Caco-2 (cell line): ENCODE measurements at regions not wholly inside any gene's neighbourhood (a gene's known extent, or its start where the extent isn't known, plus 50 kb on each side); places are given as distances from the start of the nearest gene placed in this dataset.

ENCODE experiments used
- BruUV-seq: library from RNA; stranded (reverse); fragments of 400-500 nt; replicated peaks from 2 replicates; lab custom pipeline; 2021; lab: Mats Ljungman, UMichigan
- CTCF ChIA-PET: fragments of 300-600 bp; sonication (Branson Sonifier 250); formaldehyde crosslinking; loops from one replicate; lab custom pipeline; 2022; ENCODE audit warnings: antibody characterized with exemption; lab: Charles Lee
- POLR2A ChIA-PET: fragments of 300-600 bp; sonication (Branson Sonifier 250); formaldehyde crosslinking; loops from one replicate; lab custom pipeline; 2022; ENCODE audit warnings: antibody characterized with exemption; lab: Charles Lee
- DNase-seq, 2 experiments: peaks; one replicate each; pipeline versions ENCODE4 v3.0.0 to v3.0.0-alpha.2; 2020 to 2022
- H3K27me3 ChIP-seq: replicated peaks from 2 replicates; pipeline ENCODE4 v1.6.0; 2011; ENCODE audit warnings: low read length; ENCODE audit not compliant: control insufficient read depth, insufficient read depth
- H3K36me3 ChIP-seq: 2 replicates; pipeline ENCODE4 v1.5.1; 2011; ENCODE audit warnings: low read length; ENCODE audit not compliant: control insufficient read depth, insufficient read depth
- H3K4me1 ChIP-seq: fragments of 250-450 bp; sonication (Bioruptor Pico); 2 replicates; pipeline ENCODE4 v1.5.1; 2020; ENCODE audit warnings: mild to moderate bottlenecking
- H3K4me3 ChIP-seq: 2 replicates; pipeline ENCODE4 v1.5.1; 2011; ENCODE audit warnings: low read depth, mild to moderate bottlenecking, control low read depth, low read length
- H3K9me3 ChIP-seq: fragments of 250-450 bp; sonication (Bioruptor Pico); 2 replicates; pipeline ENCODE4 v1.5.1; 2020; ENCODE audit warnings: mild to moderate bottlenecking, moderate library complexity
- H3K27ac Mint-ChIP-seq: one replicate; pipeline ENCODE4 v1.8.0; 2022; ENCODE audit warnings: mixed read lengths; ENCODE audit not compliant: unreplicated experiment
- H3K27me3 Mint-ChIP-seq: one replicate; pipeline ENCODE4 v1.8.0; 2022; ENCODE audit warnings: mixed read lengths; ENCODE audit not compliant: insufficient read depth, unreplicated experiment
- H3K36me3 Mint-ChIP-seq: one replicate; pipeline ENCODE4 v1.8.0; 2022; ENCODE audit warnings: mild to moderate bottlenecking, mixed read lengths; ENCODE audit not compliant: insufficient read depth, unreplicated experiment
- H3K4me1 Mint-ChIP-seq: one replicate; pipeline ENCODE4 v1.8.0; 2022; ENCODE audit warnings: low read depth, mixed read lengths; ENCODE audit not compliant: unreplicated experiment
- H3K4me3 Mint-ChIP-seq: one replicate; pipeline ENCODE4 v1.8.0; 2022; ENCODE audit warnings: mild to moderate bottlenecking, moderate library complexity, mixed read lengths; ENCODE audit not compliant: unreplicated experiment
- H3K9me3 Mint-ChIP-seq: one replicate; pipeline ENCODE4 v1.8.0; 2022; ENCODE audit warnings: mixed read lengths; ENCODE audit not compliant: unreplicated experiment
- CTCF ChIP-seq, 2 experiments: fragments of 200-600 bp in 1 of 2; IDR thresholded peaks; 1 replicate in 1 of 2; 2 replicates in 1 of 2; pipeline versions ENCODE4 v1.5.1 to v1.8.0; 2011 to 2022; ENCODE audit warnings: antibody characterized with exemption in 1 of 2, control low read depth in 1 of 2, inconsistent platforms in 1 of 2, low read depth in 1 of 2, low read length in 1 of 2, mild to moderate bottlenecking in 1 of 2, moderate library complexity in 1 of 2; ENCODE audit not compliant: insufficient read depth in 1 of 2, severe bottlenecking in 1 of 2, unreplicated experiment in 1 of 2
- intact Hi-C: fragments of 100-400 bp; cut with micrococcal nuclease; formaldehyde crosslinking; loops from one replicate; pipeline ENCODE4 v1.10.0; 2022; ENCODE audit not compliant: unreplicated experiment

GRCh38 chr5:105283134-105283533 lies 1720.5 kb upstream of the NUDT12 start:
- CTCF ChIA-PET, result no interaction called here
- POLR2A ChIA-PET, result no interaction called here

DNA sequence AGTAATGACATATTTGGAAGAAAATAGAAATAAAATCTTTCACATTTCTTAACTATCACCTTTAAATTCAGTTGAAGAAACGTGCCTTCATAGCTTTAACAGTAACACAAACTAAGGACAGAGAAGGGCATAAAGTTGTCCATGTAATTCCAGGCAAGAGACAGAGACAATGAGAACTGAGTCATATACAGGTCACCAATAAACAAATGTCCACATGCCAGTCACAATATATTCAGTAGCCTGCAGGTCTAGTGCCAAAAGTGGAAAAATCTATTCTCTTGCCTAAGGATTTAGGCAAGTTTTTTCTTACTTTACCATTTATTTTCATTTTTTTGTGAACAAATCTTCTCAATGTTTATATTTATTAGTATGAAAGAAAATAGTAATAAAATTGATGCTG lies 1711.5 kb upstream of the NUDT12 start:
- Histone ChIP-seq H3K27me3 (no peaks in the 10 kb centered on the region), H3K4me3 (no peak overlapping the region), H3K36me3 (no peaks in the 10 kb centered on the region), H3K4me1 (no peaks in the 10 kb centered on the region), H3K9me3 (no peaks in the 10 kb centered on the region)
- no TSS peak for BruUV-seq
- POLR2A ChIA-PET, result interaction anchor here (0.6 kb wide), 1 partner anchor 327 kb away, joined by 3 read pairs; no protein-coding TSS in a partner anchor
- no peaks in the 10 kb centered on the region for H3K27me3 Mint-ChIP-seq
- intact Hi-C loops, result no loop called here
- no peak for DNase-seq
- H3K4me1 Mint-ChIP-seq, result peaks cover 6% of the 10 kb centered on the region
- no peak for TF ChIP-seq CTCF (IDR thresholded peaks at IDR 0.05; ENCODE audit: insufficient read depth in 1 of 2, low read depth in 1 of 2, low read length in 1 of 2, severe bottlenecking in 1 of 2, unreplicated experiment in 1 of 2)
- no peak overlapping the region for H3K27ac Mint-ChIP-seq
- H3K36me3 Mint-ChIP-seq, result no peaks in the 10 kb centered on the region
- no peak overlapping the region for H3K4me3 Mint-ChIP-seq
- CTCF ChIA-PET, result no interaction called here
- no peaks in the 10 kb centered on the region for H3K9me3 Mint-ChIP-seq

More at GRCh38 chr5:105283134-105283533, 1720.5 kb upstream of the NUDT12 start:
- Mint-ChIP-seq H3K27me3 (no peaks in the 10 kb centered on the region), H3K9me3 (no peaks in the 10 kb centered on the region), H3K36me3 (no peaks in the 10 kb centered on the region), H3K27ac (no peak overlapping the region), H3K4me3 (no peak overlapping the region), H3K4me1 (no peaks in the 10 kb centered on the region)
- Histone ChIP-seq H3K4me1 (no peaks in the 10 kb centered on the region), H3K36me3 (no peaks in the 10 kb centered on the region), H3K4me3 (no peak overlapping the region), H3K27me3 (no peaks in the 10 kb centered on the region), H3K9me3 (no peaks in the 10 kb centered on the region)
- intact Hi-C loops, result no loop called here
- BruUV-seq, result no TSS peak
- DNase-seq, result no peak
- no peak for TF ChIP-seq CTCF (IDR thresholded peaks at IDR 0.05; ENCODE audit: insufficient read depth in 1 of 2, low read depth in 1 of 2, low read length in 1 of 2, severe bottlenecking in 1 of 2, unreplicated experiment in 1 of 2)

DNA sequence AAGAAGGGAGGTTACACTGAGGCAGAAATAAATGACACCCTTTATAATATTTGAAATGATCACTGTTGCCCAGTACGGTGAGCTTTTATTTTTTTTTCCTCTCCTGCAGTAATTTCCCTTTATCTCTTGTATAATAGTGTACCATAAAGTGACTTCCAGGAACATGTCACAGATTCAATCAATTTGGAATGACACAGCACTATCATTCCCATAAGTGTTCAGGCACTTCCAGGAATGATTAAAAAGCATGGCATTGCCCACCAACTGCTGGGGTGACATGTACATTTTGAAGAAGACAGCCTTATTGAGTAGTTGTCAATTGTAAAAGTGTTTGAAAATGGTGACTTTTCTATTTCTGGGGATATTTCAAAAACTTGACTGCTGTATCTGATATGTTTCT lies 1700.9 kb upstream of the NUDT12 start:
- Mint-ChIP-seq H3K36me3 (no peaks in the 10 kb centered on the region), H3K9me3 (peaks cover 11% of the 10 kb centered on the region), H3K4me1 (peaks cover 15% of the 10 kb centered on the region), H3K4me3 (no peak overlapping the region), H3K27ac (no peak overlapping the region), H3K27me3 (no peaks in the 10 kb centered on the region)
- no peak for DNase-seq
- H3K27me3 ChIP-seq, result no peaks in the 10 kb centered on the region
- H3K9me3 ChIP-seq, result no peaks in the 10 kb centered on the region
- intact Hi-C loops, result no loop called here
- H3K36me3 ChIP-seq, result no peaks in the 10 kb centered on the region
- ChIA-PET CTCF (no interaction called here), POLR2A (no interaction called here)
- no peak overlapping the region for H3K4me3 ChIP-seq
- peaks cover 15% of the 10 kb centered on the region for H3K4me1 ChIP-seq
- TF ChIP-seq CTCF (IDR thresholded peaks at IDR 0.05; ENCODE audit: insufficient read depth in 1 of 2, low read depth in 1 of 2, low read length in 1 of 2, severe bottlenecking in 1 of 2, unreplicated experiment in 1 of 2), result no peak
- BruUV-seq, result no TSS peak
